NAMALWA (cell line): ENCODE measurements at regions not wholly inside any gene's neighbourhood (a gene's known extent, or its start where the extent isn't known, plus 50 kb on each side); places are given as distances from the start of the nearest gene placed in this dataset.

ENCODE experiments used
- DNase-seq: peaks from one replicate; pipeline ENCODE4 v3.0.0-alpha.2; 2015; ENCODE audit warnings: low spot score

- DNase-seq = no peak
Measured at GRCh38 chr2:225742487-225742886, 343.0 kb downstream of the NYAP2 start.

- DNase-seq = no peak
Measured at GRCh38 chr2:225740086-225740485, 340.6 kb downstream of the NYAP2 start.

DNA sequence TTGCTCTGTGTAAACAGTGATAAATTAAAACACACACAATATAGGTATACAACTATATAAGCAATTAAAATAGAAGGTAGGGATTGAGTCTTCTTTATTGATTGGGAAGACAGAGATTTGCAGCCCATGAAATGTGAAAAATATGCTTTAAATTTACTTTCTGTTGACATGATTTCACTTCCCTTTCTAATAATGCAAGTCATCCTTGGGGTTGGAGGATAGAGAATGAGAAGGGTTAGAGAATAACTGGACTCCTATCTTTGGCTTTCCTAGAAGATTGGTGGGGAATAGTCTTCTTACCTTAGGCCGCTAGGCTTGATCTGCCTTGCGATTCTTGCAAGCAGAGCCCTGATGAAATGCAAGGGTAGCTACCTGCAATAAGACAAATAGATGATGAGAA is 339.8 kb downstream of the NYAP2 start:
- no peak for DNase-seq

GRCh38 chr2:225738735-225739134 is 339.2 kb downstream of the NYAP2 start:
- DNase-seq = no peak

- no peak for DNase-seq
Measured at GRCh38 chr2:225737556-225737955, 338.0 kb downstream of the NYAP2 start.

GRCh38 chr2:225735844-225736243 is 336.3 kb downstream of the NYAP2 start:
- DNase-seq = no peak

GRCh38 chr2:225725726-225726125 is 326.2 kb downstream of the NYAP2 start:
- DNase-seq = no peak
